GM10266 (cell line): ENCODE measurements at regions not wholly inside any gene's neighbourhood (a gene's known extent, or its start where the extent isn't known, plus 50 kb on each side); places are given as distances from the start of the nearest gene placed in this dataset.

Source experiments
- DNase-seq: peaks from one replicate; pipeline ENCODE4 v3.0.0; 2012; ENCODE audit errors: extremely low spot score
- TF ChIP-seq, protein P1 (sequence below): IDR thresholded peaks from 2 replicates; pipeline ENCODE4 v1.5.1; 2012; ENCODE audit warnings: mild to moderate bottlenecking, low read depth; ENCODE audit not compliant: control insufficient read depth, insufficient read depth; ENCODE audit errors: missing control alignments

DNA sequence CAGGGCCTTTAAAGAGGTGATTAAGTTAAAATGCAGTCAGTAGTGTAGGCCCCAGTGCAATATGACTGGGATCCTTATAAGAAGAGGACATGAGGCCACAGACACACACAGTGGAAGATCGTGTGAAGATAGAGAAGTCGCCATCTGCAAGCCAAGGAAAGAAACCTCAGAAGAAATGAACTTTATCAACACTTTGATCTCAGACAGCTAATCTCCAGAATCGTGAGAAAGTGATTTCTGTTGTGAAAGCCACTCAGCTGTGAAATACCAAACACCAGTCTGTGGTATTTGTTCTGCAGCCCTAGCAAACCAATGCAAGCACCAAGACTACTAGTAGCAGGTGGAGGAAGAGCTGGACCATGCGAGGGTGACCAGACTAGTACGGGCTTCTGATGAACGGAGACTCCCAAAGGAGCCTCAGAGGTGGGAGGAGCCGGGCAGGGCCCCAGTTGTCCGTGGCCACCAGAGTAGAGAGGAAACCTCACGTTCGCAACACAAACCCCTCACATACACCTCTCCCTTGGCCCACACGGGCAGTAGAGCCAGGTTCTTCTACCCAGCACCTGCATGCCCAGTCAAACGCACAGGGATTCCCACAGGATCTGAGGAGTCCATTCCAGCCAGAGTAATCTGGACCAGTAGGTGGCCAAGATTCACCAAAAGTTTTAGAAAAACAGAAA lies 243.0 kb downstream of the TTC8 start:
- no peak for DNase-seq
- TF ChIP-seq, protein P1, sequence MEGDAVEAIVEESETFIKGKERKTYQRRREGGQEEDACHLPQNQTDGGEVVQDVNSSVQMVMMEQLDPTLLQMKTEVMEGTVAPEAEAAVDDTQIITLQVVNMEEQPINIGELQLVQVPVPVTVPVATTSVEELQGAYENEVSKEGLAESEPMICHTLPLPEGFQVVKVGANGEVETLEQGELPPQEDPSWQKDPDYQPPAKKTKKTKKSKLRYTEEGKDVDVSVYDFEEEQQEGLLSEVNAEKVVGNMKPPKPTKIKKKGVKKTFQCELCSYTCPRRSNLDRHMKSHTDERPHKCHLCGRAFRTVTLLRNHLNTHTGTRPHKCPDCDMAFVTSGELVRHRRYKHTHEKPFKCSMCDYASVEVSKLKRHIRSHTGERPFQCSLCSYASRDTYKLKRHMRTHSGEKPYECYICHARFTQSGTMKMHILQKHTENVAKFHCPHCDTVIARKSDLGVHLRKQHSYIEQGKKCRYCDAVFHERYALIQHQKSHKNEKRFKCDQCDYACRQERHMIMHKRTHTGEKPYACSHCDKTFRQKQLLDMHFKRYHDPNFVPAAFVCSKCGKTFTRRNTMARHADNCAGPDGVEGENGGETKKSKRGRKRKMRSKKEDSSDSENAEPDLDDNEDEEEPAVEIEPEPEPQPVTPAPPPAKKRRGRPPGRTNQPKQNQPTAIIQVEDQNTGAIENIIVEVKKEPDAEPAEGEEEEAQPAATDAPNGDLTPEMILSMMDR = no peak

DNA sequence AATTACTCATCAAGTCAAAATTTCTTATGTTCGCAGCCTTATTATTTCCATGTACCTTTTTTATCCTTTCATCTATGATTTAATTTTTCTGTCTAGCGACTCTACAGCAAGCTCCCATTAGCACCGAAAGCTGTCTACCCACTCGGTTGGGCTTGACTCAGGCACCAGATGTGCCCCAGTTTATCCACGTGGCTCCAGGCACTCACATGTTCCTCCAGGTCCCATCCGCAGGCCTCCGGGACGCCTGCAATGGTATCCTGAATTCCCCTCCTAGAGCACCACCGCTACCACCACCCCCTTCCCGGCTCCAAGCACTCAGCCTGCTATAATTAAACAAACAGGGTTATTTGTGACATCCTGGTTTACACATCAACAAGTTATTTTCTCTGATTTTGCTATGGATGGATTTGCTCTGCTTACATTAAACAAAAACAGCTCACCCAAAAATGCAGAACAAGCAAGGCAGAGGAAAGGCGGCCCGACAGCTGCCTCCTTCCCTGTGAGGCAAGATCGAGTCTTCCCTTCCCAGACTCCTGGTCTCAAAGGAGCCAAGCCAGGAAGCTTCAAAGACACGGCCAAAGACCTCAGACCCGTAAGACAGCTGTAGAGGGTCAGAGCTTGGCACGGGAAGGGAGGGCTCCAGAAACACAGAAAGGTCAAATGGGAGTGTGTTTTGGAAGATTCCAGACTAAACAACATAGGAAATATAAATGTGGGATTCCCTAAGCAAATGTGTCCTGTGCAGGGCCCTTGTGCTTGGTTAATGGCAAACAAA lies 253.8 kb downstream of the TTC8 start:
- TF ChIP-seq, protein P1 = no peak
- DNase-seq = no peak

DNA sequence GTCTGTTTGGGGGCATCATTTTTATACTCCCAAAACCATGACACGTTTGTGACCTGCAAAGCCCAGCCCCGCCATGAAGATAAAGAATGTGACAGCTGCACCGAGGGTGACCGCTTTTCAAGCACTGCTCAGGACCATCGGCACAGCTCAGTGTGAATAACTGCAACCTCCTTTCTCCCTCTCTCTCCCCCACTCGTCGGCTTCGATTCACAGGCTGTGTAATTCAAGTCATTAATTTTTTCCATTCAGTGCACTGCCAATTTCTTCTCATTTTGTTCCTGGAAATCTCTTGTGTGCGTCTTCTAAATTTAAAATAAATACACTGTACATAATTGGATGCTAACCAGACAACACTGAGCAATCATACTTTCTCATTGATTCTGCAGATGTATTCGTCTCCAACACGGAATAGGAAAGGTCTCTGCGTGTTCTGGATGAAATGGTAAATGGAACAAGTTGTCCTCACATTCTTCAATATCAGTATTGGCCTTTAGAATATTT lies 260.8 kb downstream of the TTC8 start:
- DNase-seq = no peak
- TF ChIP-seq, protein P1 = no peak

DNA sequence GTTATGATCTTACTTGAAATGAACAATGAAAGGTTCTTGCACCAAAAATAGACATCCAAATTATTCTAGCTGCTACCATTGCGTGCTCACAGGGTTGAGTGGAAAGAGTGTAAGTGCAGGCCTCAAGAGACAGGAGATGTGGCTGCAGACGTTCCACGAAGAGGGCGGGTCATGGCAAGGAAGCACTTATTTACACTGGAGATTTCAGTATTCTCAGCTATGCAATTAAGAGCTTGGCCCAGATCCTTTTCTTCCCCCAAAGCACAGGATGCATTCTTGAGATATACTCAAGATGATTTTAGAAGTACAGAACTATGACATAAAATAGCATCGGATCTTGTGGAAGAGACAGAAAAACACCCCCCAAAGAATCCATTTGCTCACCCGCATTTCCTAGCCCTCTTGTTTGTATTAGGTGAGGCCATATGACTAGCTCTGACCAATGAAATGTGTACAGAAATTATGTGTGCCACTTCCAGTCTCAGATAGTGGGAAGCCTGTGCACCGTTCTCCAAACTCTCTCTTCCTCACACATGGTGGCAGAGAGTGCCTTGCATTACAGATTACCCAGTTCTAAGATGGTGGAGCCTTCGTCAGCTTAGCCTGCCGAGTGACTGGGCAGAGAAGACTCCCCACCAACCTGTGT lies 261.4 kb downstream of the TTC8 start:
- no peak for DNase-seq
- TF ChIP-seq, protein P1 = no peak

DNA sequence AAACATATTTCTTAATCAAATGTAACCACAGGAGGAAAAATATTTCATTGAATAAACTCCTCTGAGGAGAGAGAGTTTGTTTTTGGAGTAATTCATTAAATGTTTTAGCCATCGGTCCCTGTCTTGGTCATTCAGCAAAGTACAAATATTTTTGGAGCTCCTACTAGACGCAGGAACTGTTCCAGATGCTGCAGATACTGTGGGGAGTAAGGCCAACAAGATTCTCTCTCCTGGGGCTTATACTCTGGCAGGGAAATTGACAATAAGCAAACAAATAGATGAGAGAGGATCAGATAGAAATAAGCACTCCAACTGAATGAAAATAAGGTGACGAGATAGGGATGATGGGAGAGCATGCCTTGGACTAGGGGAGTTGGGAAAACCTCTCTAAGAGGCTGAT lies 264.1 kb downstream of the TTC8 start:
- DNase-seq = no peak
- TF ChIP-seq, protein P1 = no peak

DNA sequence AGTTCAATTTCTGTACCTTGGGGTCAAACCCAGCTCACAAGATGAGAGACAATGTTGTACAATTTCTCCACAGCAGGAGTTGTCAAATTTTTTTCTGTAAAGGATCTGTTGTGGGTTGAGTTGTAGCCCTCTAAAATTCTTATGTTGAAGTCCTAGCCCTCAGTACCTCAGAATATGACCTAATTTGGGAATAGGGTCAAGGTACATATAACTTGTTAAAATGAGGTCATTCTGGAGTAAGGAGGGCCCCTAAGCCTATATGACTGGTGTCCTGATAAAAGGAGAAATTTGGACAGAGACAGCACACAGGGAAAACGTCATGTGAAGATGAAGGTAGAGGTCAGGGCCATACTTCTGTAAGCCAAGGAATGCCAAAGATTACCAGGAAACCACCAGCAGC lies 264.9 kb downstream of the TTC8 start:
- DNase-seq = no peak
- TF ChIP-seq, protein P1 = no peak
